Astrocyte of the spinal cord (primary cell): ENCODE measurements at regions not wholly inside any gene's neighbourhood (a gene's known extent, or its start where the extent isn't known, plus 50 kb on each side); places are given as distances from the start of the nearest gene placed in this dataset.

ENCODE experiments used
- DNase-seq: peaks from one replicate; pipeline ENCODE4 v3.0.0; 2011; ENCODE audit warnings: low read depth, low spot score
- H3K4me3 ChIP-seq: 2 replicates; pipeline ENCODE4 v1.5.1; 2011; ENCODE audit warnings: low read depth, mild to moderate bottlenecking, low read length, moderate library complexity
- CTCF ChIP-seq: IDR thresholded peaks from 2 replicates; pipeline ENCODE4 v1.5.1; 2012; ENCODE audit warnings: low read depth, mild to moderate bottlenecking, low read length, inconsistent platforms
- in situ Hi-C: cut with HindIII; loops from 2 replicates; pipeline ENCODE4 v1.10.0; 2017; ENCODE audit warnings: low sequenced_read_pairs

- DNase-seq, result no peak
- TF ChIP-seq CTCF, result no peak
- in situ Hi-C loops, result no loop called here
- no peak overlapping the region for H3K4me3 ChIP-seq
Measured at GRCh38 chr1:95311762-95312161, 77.8 kb downstream of the RWDD3 start.

GRCh38 chr1:95312181-95312580, 78.2 kb downstream of the RWDD3 start:
- no peak for DNase-seq
- in situ Hi-C loops, result no loop called here
- no peak overlapping the region for H3K4me3 ChIP-seq
- no peak for TF ChIP-seq CTCF

GRCh38 chr1:95313527-95313926, 79.5 kb downstream of the RWDD3 start:
- no peak overlapping the region for H3K4me3 ChIP-seq
- no peak for DNase-seq
- in situ Hi-C loops, result no loop called here
- no peak for TF ChIP-seq CTCF

- no peak for DNase-seq
- in situ Hi-C loops, result no loop called here
- TF ChIP-seq CTCF, result no peak
- H3K4me3 ChIP-seq, result no peak overlapping the region
Measured at GRCh38 chr1:95321531-95321930, 87.5 kb downstream of the RWDD3 start.

- H3K4me3 ChIP-seq, result no peak overlapping the region
- no peak for TF ChIP-seq CTCF
- DNase-seq, result peak; percentile 38
- in situ Hi-C loops, result no loop called here
Measured at GRCh38 chr1:95323123-95323522, 89.1 kb downstream of the RWDD3 start.

GRCh38 chr1:95325349-95325748, 91.3 kb downstream of the RWDD3 start:
- no peak for DNase-seq
- no peak for TF ChIP-seq CTCF
- H3K4me3 ChIP-seq, result no peak overlapping the region
- in situ Hi-C loops, result no loop called here

GRCh38 chr1:95326023-95326422, 92.0 kb downstream of the RWDD3 start:
- H3K4me3 ChIP-seq, result no peak overlapping the region
- in situ Hi-C loops, result no loop called here
- no peak for TF ChIP-seq CTCF
- no peak for DNase-seq
